ENCODE measurements at regions not wholly inside any gene's neighbourhood (a gene's known extent, or its start where the extent isn't known, plus 50 kb on each side); places are given as distances from the start of the nearest gene placed in this dataset.

- TF ChIP-seq POLR2A (IDR thresholded peaks at IDR 0.05) (no peak), CTCF (IDR thresholded peaks at IDR 0.05) (no peak)
Observed at GRCh38 chr12:92464911-92465310, 237.9 kb upstream of the PLEKHG7 start.
